GM12878 (cell line): ENCODE measurements at regions not wholly inside any gene's neighbourhood (a gene's known extent, or its start where the extent isn't known, plus 50 kb on each side); places are given as distances from the start of the nearest gene placed in this dataset.

Experiments used
- ATAC-seq: fragments of 200-7000 bp; cut with Tn5 transposase; 3 replicates; pipeline ENCODE4 v1.9.1; 2020; ENCODE audit warnings: mild to moderate bottlenecking, moderate library complexity
- BruUV-seq: library from RNA; stranded (reverse); fragments of 400-500 nt; replicated peaks from 2 replicates; lab custom pipeline; 2021; lab: Mats Ljungman, UMichigan
- CTCF ChIA-PET: fragments of 300-600 bp; sonication (Branson Sonifier 250); formaldehyde crosslinking; extraction: SDS; loops from one replicate; lab custom pipeline; 2021; ENCODE audit warnings: inconsistent platforms; lab: Yijun Ruan, JAX
- POLR2A ChIA-PET: fragments of 350-600 bp; formaldehyde crosslinking; extraction: SDS; loops from one replicate; lab custom pipeline; 2021; ENCODE audit warnings: inconsistent platforms; lab: Charles Lee
- RAD21 ChIA-PET: fragments of 300-600 bp; sonication (Branson Sonifier 250); formaldehyde crosslinking; loops from one replicate; lab custom pipeline; 2023; ENCODE audit warnings: antibody characterized with exemption; ENCODE audit not compliant: unreplicated experiment; lab: Charles Lee
- SMC1A ChIA-PET: fragments of 300-600 bp; sonication (Branson Sonifier 250); formaldehyde crosslinking; loops from one replicate; lab custom pipeline; 2023; ENCODE audit not compliant: unreplicated experiment, uncharacterized antibody; lab: Charles Lee
- DNase-seq: peaks from one replicate; pipeline ENCODE4 v3.0.0-alpha.2; 2011; ENCODE audit warnings: low read depth, low spot score
- FAIRE-seq: peaks from 3 replicates; lab custom pipeline; 2011; peaks lifted over from hg19 to GRCh38; lab: Jason Lieb, UNC
- H2AFZ ChIP-seq: 2 replicates; pipeline ENCODE4 v1.6.0; 2011; ENCODE audit warnings: low read depth, low read length, control low read depth; ENCODE audit not compliant: control insufficient read depth
- H3K27ac ChIP-seq: 2 replicates; pipeline ENCODE4 v1.5.1; 2011; ENCODE audit warnings: control low read depth; ENCODE audit not compliant: control insufficient read depth, insufficient read depth
- H3K27me3 ChIP-seq, 2 experiments: replicated peaks in 1 of 2; 2 replicates each; pipeline versions ENCODE4 v1.6.0 to v1.6.1; 2011; ENCODE audit warnings: low read length in 1 of 2; ENCODE audit not compliant: control insufficient read depth in 2 of 2, insufficient read depth in 2 of 2
- H3K36me3 ChIP-seq, 2 experiments: 2 replicates each; pipeline ENCODE4 v1.5.1; 2011; ENCODE audit warnings: low read length in 1 of 2; ENCODE audit not compliant: control insufficient read depth in 2 of 2, insufficient read depth in 2 of 2
- H3K4me1 ChIP-seq: 2 replicates; pipeline ENCODE4 v1.6.1; 2011; ENCODE audit warnings: mild to moderate bottlenecking, low read length, moderate library complexity, mixed read lengths; ENCODE audit not compliant: control insufficient read depth, insufficient read depth
- H3K4me2 ChIP-seq: 2 replicates; pipeline ENCODE4 v1.6.0; 2011; ENCODE audit warnings: control low read depth; ENCODE audit not compliant: control insufficient read depth, insufficient read depth
- H3K4me3 ChIP-seq: fragments of 200-600 bp; sonication (generic); 2 replicates; pipeline ENCODE4 v1.5.1; 2016
- H3K79me2 ChIP-seq: 2 replicates; pipeline ENCODE4 v1.6.0; 2011; ENCODE audit warnings: low read length; ENCODE audit not compliant: control insufficient read depth, insufficient read depth
- H3K9ac ChIP-seq: 2 replicates; pipeline ENCODE4 v1.8.0; 2011; ENCODE audit warnings: low read length, control low read depth, mixed read lengths; ENCODE audit not compliant: control insufficient read depth, insufficient read depth
- H3K9me3 ChIP-seq: replicated peaks from 3 replicates; pipeline ENCODE4 v1.5.1; 2011; ENCODE audit warnings: mild to moderate bottlenecking, low read length; ENCODE audit not compliant: control insufficient read depth, insufficient read depth
- H4K20me1 ChIP-seq: 2 replicates; pipeline ENCODE4 v1.6.0; 2011; ENCODE audit not compliant: control insufficient read depth, insufficient read depth
- BHLHE40 ChIP-seq, 2 experiments: fragments of 450-650 bp in 1 of 2; IDR thresholded peaks; 2 replicates each; pipeline ENCODE4 v1.6.1; 2011 to 2017; ENCODE audit warnings: low read depth in 2 of 2, borderline replicate concordance in 1 of 2, improper control_type of control experiment in 1 of 2, low read length in 1 of 2, mild to moderate bottlenecking in 1 of 2
- FOXM1 ChIP-seq: IDR thresholded peaks from 2 replicates; pipeline ENCODE4 v1.6.1; 2012; ENCODE audit warnings: low read depth, mild to moderate bottlenecking, inconsistent platforms, low read length, moderate library complexity
- LARP7 ChIP-seq: fragments of 450-650 bp; IDR thresholded peaks from 2 replicates; pipeline ENCODE4 v1.6.1; 2017; ENCODE audit warnings: mild to moderate bottlenecking
- PAX5 ChIP-seq: IDR thresholded peaks from 2 replicates; pipeline ENCODE4 v1.6.1; 2011; ENCODE audit warnings: low read depth, low read length, borderline replicate concordance
- SIX5 ChIP-seq: IDR thresholded peaks from 2 replicates; pipeline ENCODE4 v1.6.1; 2011; ENCODE audit warnings: mild to moderate bottlenecking, low read depth, low read length, moderate library complexity; ENCODE audit not compliant: severe bottlenecking
- SPI1 ChIP-seq: IDR thresholded peaks from 2 replicates; pipeline ENCODE4 v1.6.1; 2011; ENCODE audit warnings: low read depth, mild to moderate bottlenecking, low read length, moderate library complexity, borderline replicate concordance; ENCODE audit not compliant: insufficient read depth
- STAT3 ChIP-seq: IDR thresholded peaks from 2 replicates; pipeline ENCODE4 v1.6.1; 2011; ENCODE audit warnings: low read depth, low read length, improper control_type of control experiment
- YBX1 ChIP-seq: fragments of 450-650 bp; IDR thresholded peaks from 2 replicates; pipeline ENCODE4 v1.6.1; 2016; ENCODE audit warnings: antibody characterized with exemption
- ZBED1 ChIP-seq: IDR thresholded peaks from 2 replicates; pipeline ENCODE4 v1.6.1; 2016; ENCODE audit warnings: borderline replicate concordance
- ZNF217 ChIP-seq: fragments of 450-650 bp; IDR thresholded peaks from 2 replicates; pipeline ENCODE4 v1.6.1; 2017; ENCODE audit warnings: antibody characterized with exemption, mild to moderate bottlenecking
- WGBS: methylation state at CpG from one replicate; pipeline ENCODE4 v1.1.6; 2016; ENCODE audit warnings: low lambda C conversion rate; ENCODE audit not compliant: insufficient replicate concordance, insufficient coverage; ENCODE audit errors: missing lambda C conversion rate; 5-methylcytosine and 5-hydroxymethylcytosine counted together
- in situ Hi-C: fragments of 300-500 bp; cut with MboI; formaldehyde crosslinking; loops from 9 replicates; pipeline ENCODE4 v1.14.3; 2018; ENCODE audit warnings: mixed read lengths
- intact Hi-C: fragments of 100-400 bp; cut with micrococcal nuclease; formaldehyde crosslinking; loops from one replicate; pipeline ENCODE4 v1.14.2; 2022; ENCODE audit not compliant: unreplicated experiment
- TF ChIP-seq, protein P1 (sequence below): fragments of 450-650 bp; formaldehyde crosslinking; IDR thresholded peaks from 2 replicates; pipeline ENCODE4 v1.5.0; 2022; ENCODE audit warnings: mild to moderate bottlenecking, missing genetic modification characterization
- TF ChIP-seq, protein P2 (sequence below): IDR thresholded peaks from 2 replicates; pipeline ENCODE4 v1.6.1; 2011; ENCODE audit warnings: low read depth, mild to moderate bottlenecking, low read length, moderate library complexity, borderline replicate concordance; ENCODE audit errors: extremely low read depth

GRCh38 chr3:127492426-127492825 is 98.1 kb downstream of the TPRA1 start:
- SMC1A ChIA-PET: interaction anchor here (0.5 kb wide), 1 partner anchor 835 kb away, joined by 3 read pairs; no protein-coding TSS in a partner anchor
- H3K4me2 ChIP-seq: no peak overlapping the region
- CTCF ChIA-PET: no interaction called here
- intact Hi-C loops: no loop called here
- no TSS peak for BruUV-seq
- H3K9ac ChIP-seq: no peak overlapping the region
- no peaks in the 10 kb centered on the region for H4K20me1 ChIP-seq
- no peaks in the 10 kb centered on the region; the same call in 2 of the 3 replicates for H3K9me3 ChIP-seq
- FAIRE-seq (no peak), DNase-seq (no peak), ATAC-seq (no peak)
- TF ChIP-seq PAX5 (no peak), ZNF217 (no peak), BHLHE40 (IDR thresholded peaks at IDR 0.05; ENCODE audit: borderline replicate concordance in 1 of 2, low read depth in 2 of 2, low read length in 1 of 2) (no peak), ZBED1 (no peak), FOXM1 (no peak), STAT3 (no peak)
- no peaks in the 10 kb centered on the region for H3K4me1 ChIP-seq
- no peaks in the 10 kb centered on the region for H3K36me3 ChIP-seq
- H3K27ac ChIP-seq: no peak overlapping the region
- H3K27me3 ChIP-seq: no peaks in the 10 kb centered on the region
- no peak overlapping the region for H2AFZ ChIP-seq
- 0% methylated on average over 2 of the region's 2 CpGs for WGBS
- no peaks in the 10 kb centered on the region for H3K79me2 ChIP-seq
- RAD21 ChIA-PET: no interaction called here
- POLR2A ChIA-PET: no interaction called here
- H3K4me3 ChIP-seq: no peak overlapping the region
- in situ Hi-C loops: no loop called here

- Histone ChIP-seq H2AFZ (no peak overlapping the region), H4K20me1 (no peaks in the 10 kb centered on the region), H3K36me3 (no peaks in the 10 kb centered on the region), H3K9me3 (no peaks in the 10 kb centered on the region; the same call in 2 of the 3 replicates), H3K79me2 (no peaks in the 10 kb centered on the region), H3K9ac (no peak overlapping the region), H3K4me2 (no peak overlapping the region), H3K4me1 (no peaks in the 10 kb centered on the region), H3K4me3 (no peak overlapping the region), H3K27me3 (no peaks in the 10 kb centered on the region; a peak in 1 of 4 replicates), H3K27ac (no peak overlapping the region)
- 29% methylated on average over 5 of the region's 5 CpGs for WGBS
- TF ChIP-seq, protein P1, sequence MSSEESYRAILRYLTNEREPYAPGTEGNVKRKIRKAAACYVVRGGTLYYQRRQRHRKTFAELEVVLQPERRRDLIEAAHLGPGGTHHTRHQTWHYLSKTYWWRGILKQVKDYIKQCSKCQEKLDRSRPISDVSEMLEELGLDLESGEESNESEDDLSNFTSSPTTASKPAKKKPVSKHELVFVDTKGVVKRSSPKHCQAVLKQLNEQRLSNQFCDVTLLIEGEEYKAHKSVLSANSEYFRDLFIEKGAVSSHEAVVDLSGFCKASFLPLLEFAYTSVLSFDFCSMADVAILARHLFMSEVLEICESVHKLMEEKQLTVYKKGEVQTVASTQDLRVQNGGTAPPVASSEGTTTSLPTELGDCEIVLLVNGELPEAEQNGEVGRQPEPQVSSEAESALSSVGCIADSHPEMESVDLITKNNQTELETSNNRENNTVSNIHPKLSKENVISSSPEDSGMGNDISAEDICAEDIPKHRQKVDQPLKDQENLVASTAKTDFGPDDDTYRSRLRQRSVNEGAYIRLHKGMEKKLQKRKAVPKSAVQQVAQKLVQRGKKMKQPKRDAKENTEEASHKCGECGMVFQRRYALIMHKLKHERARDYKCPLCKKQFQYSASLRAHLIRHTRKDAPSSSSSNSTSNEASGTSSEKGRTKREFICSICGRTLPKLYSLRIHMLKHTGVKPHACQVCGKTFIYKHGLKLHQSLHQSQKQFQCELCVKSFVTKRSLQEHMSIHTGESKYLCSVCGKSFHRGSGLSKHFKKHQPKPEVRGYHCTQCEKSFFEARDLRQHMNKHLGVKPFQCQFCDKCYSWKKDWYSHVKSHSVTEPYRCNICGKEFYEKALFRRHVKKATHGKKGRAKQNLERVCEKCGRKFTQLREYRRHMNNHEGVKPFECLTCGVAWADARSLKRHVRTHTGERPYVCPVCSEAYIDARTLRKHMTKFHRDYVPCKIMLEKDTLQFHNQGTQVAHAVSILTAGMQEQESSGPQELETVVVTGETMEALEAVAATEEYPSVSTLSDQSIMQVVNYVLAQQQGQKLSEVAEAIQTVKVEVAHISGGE: no peak
- no peak for TF ChIP-seq SPI1
- no peak for TF ChIP-seq LARP7
- TF ChIP-seq, protein P2, sequence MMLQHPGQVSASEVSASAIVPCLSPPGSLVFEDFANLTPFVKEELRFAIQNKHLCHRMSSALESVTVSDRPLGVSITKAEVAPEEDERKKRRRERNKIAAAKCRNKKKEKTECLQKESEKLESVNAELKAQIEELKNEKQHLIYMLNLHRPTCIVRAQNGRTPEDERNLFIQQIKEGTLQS: no peak
- TF ChIP-seq YBX1: no peak
- TF ChIP-seq SIX5: no peak
- ChIA-PET RAD21 (no interaction called here), SMC1A (no interaction called here), CTCF (no interaction called here), POLR2A (no interaction called here)
- ATAC-seq: no peak
- BruUV-seq: no TSS peak
- FAIRE-seq: no peak
- in situ Hi-C loops (no loop called here), intact Hi-C loops (no loop called here)
- no peak for DNase-seq
Observed at GRCh38 chr3:127491909-127492308, 98.6 kb downstream of the TPRA1 start.
